H1 (cell line): ENCODE measurements at regions not wholly inside any gene's neighbourhood (a gene's known extent, or its start where the extent isn't known, plus 50 kb on each side); places are given as distances from the start of the nearest gene placed in this dataset.

Experiments used
- CTCF ChIA-PET: fragments of 300-600 bp; sonication (Branson Sonifier 250); formaldehyde crosslinking; loops from one replicate; lab custom pipeline; 2021; ENCODE audit not compliant: partially characterized antibody; lab: Charles Lee
- POLR2A ChIA-PET: fragments of 300-600 bp; sonication (Branson Sonifier 250); formaldehyde crosslinking; loops from one replicate; lab custom pipeline; 2021; ENCODE audit warnings: inconsistent platforms; ENCODE audit not compliant: partially characterized antibody; lab: Charles Lee
- DNase-seq, 2 experiments: peaks; one replicate each; pipeline versions ENCODE4 v3.0.0 to v3.0.0-alpha.2; 2010 to 2022; ENCODE audit warnings: low spot score in 2 of 2, low read depth in 1 of 2, mixed read lengths in 1 of 2
- FAIRE-seq: peaks from 2 replicates; lab custom pipeline; 2011; peaks lifted over from hg19 to GRCh38; lab: Jason Lieb, UNC
- H2AFZ ChIP-seq: 2 replicates; pipeline ENCODE4 v1.8.1; 2012; ENCODE audit warnings: low read length, inconsistent platforms
- H2AK5ac ChIP-seq: 2 replicates; pipeline ENCODE4 v1.6.1; 2013; ENCODE audit warnings: low read depth, low read length
- H2BK120ac ChIP-seq: replicated peaks from 2 replicates; pipeline ENCODE3; 2013; ENCODE audit warnings: low read depth, low read length, inconsistent platforms
- H2BK12ac ChIP-seq: 2 replicates; pipeline ENCODE4 v1.6.1; 2013; ENCODE audit warnings: low read depth, low read length
- H2BK15ac ChIP-seq: 2 replicates; pipeline ENCODE4 v1.6.1; 2013; ENCODE audit warnings: low read length
- H2BK20ac ChIP-seq: 2 replicates; pipeline ENCODE4 v1.6.1; 2013; ENCODE audit warnings: low read length
- H2BK5ac ChIP-seq: 2 replicates; pipeline ENCODE4 v1.6.1; 2013; ENCODE audit warnings: low read depth, low read length
- H3K14ac ChIP-seq: 2 replicates; pipeline ENCODE4 v1.6.1; 2013; ENCODE audit warnings: inconsistent platforms; ENCODE audit not compliant: insufficient read length
- H3K18ac ChIP-seq: 2 replicates; pipeline ENCODE4 v1.6.1; 2013; ENCODE audit warnings: low read length; ENCODE audit errors: extremely low read depth
- H3K23ac ChIP-seq: 2 replicates; pipeline ENCODE4 v1.6.1; 2013; ENCODE audit warnings: inconsistent platforms; ENCODE audit not compliant: insufficient read length
- H3K23me2 ChIP-seq: 2 replicates; pipeline ENCODE4 v1.6.1; 2013; ENCODE audit warnings: low read depth, low read length
- H3K27ac ChIP-seq: 2 replicates; pipeline ENCODE4 v1.6.1; 2011; ENCODE audit warnings: low read depth, low read length, inconsistent platforms
- H3K27me3 ChIP-seq, 4 experiments: replicated peaks in 1 of 4; 1 replicate in 1 of 4; 2 replicates in 3 of 4; pipeline versions ENCODE4 v1.6.1 to v1.8.1; 2011 to 2013; ENCODE audit warnings: low read length in 3 of 4, mild to moderate bottlenecking in 3 of 4, inconsistent platforms in 2 of 4, mixed read lengths in 2 of 4, moderate library complexity in 1 of 4; ENCODE audit not compliant: control insufficient read depth in 3 of 4, insufficient read depth in 3 of 4; ENCODE audit errors: extremely low read depth in 1 of 4
- H3K36me3 ChIP-seq, 4 experiments: 2 replicates each; pipeline versions ENCODE4 v1.6.1 to v1.8.1; 2011 to 2013; ENCODE audit warnings: mild to moderate bottlenecking in 4 of 4, low read length in 3 of 4, moderate library complexity in 2 of 4, control low read depth in 1 of 4, inconsistent platforms in 1 of 4; ENCODE audit not compliant: insufficient read depth in 4 of 4, control insufficient read depth in 2 of 4
- H3K4ac ChIP-seq: replicated peaks from 2 replicates; pipeline ENCODE3; 2013; ENCODE audit warnings: low read length, low read depth, mixed read lengths, inconsistent platforms; ENCODE audit not compliant: insufficient read length
- H3K4me1 ChIP-seq, 4 experiments: replicated peaks in 1 of 4; 1 replicate in 1 of 4; 2 replicates in 3 of 4; pipeline versions ENCODE4 v1.6.1 to v1.8.1; 2011 to 2013; ENCODE audit warnings: low read length in 3 of 4, inconsistent platforms in 2 of 4, mixed read lengths in 1 of 4; ENCODE audit not compliant: insufficient read depth in 4 of 4, control insufficient read depth in 3 of 4
- H3K4me2 ChIP-seq, 2 experiments: 2 replicates each; pipeline versions ENCODE4 v1.6.1 to v1.8.1; 2011 to 2013; ENCODE audit warnings: low read depth in 2 of 2, low read length in 2 of 2, control low read depth in 1 of 2, inconsistent platforms in 1 of 2, mild to moderate bottlenecking in 1 of 2; ENCODE audit not compliant: insufficient read depth in 1 of 2
- H3K4me3 ChIP-seq, 4 experiments: fragments of 200-600, 300-600 bp in 1 of 4; sonication (generic), shearing (Covaris generic), sonication (Bioruptor Twin) in 1 of 4; 2 replicates each; pipeline versions ENCODE4 v1.5.1 to v1.8.1; 2011 to 2016; ENCODE audit warnings: low read length in 4 of 4, low read depth in 3 of 4, control low read depth in 2 of 4, inconsistent platforms in 2 of 4, mild to moderate bottlenecking in 2 of 4, mixed read lengths in 1 of 4, moderate library complexity in 1 of 4; ENCODE audit not compliant: insufficient read depth in 2 of 4; ENCODE audit errors: extremely low read depth in 1 of 4
- H3K56ac ChIP-seq: replicated peaks from 2 replicates; pipeline ENCODE3; 2013; ENCODE audit warnings: low read depth, mild to moderate bottlenecking, mixed read lengths, low read length, inconsistent platforms; ENCODE audit not compliant: insufficient read length
- H3K79me1 ChIP-seq: 2 replicates; pipeline ENCODE4 v1.6.1; 2013; ENCODE audit warnings: low read depth, low read length, control low read depth
- H3K79me2 ChIP-seq, 2 experiments: 2 replicates each; pipeline versions ENCODE4 v1.6.1 to v1.8.1; 2012 to 2013; ENCODE audit warnings: low read length in 2 of 2, mild to moderate bottlenecking in 2 of 2, inconsistent platforms in 1 of 2; ENCODE audit not compliant: insufficient read depth in 2 of 2, control insufficient read depth in 1 of 2
- H3K9ac ChIP-seq, 4 experiments: replicated peaks in 1 of 4; 1 replicate in 1 of 4; 2 replicates in 3 of 4; pipeline versions ENCODE4 v1.6.1 to v1.8.1; 2011 to 2013; ENCODE audit warnings: low read depth in 3 of 4, low read length in 3 of 4, control low read depth in 2 of 4, mild to moderate bottlenecking in 2 of 4, moderate library complexity in 2 of 4, inconsistent platforms in 1 of 4; ENCODE audit errors: extremely low read depth in 1 of 4
- H3K9me3 ChIP-seq, 2 experiments: 2 replicates each; pipeline versions ENCODE4 v1.6.1 to v1.8.1; 2012 to 2013; ENCODE audit warnings: mild to moderate bottlenecking in 2 of 2, moderate library complexity in 2 of 2, control low read depth in 1 of 2, inconsistent platforms in 1 of 2, low read depth in 1 of 2, low read length in 1 of 2, mixed read lengths in 1 of 2; ENCODE audit not compliant: insufficient read depth in 2 of 2
- H4K20me1 ChIP-seq, 2 experiments: replicated peaks in 1 of 2; 2 replicates each; pipeline versions ENCODE3 to v1.8.1; 2011 to 2013; ENCODE audit warnings: inconsistent platforms in 2 of 2, low read length in 2 of 2, mild to moderate bottlenecking in 1 of 2; ENCODE audit not compliant: insufficient read depth in 2 of 2, control insufficient read depth in 1 of 2
- H4K5ac ChIP-seq: 2 replicates; pipeline ENCODE4 v1.6.1; 2013; ENCODE audit warnings: low read length, low read depth, mixed read lengths, inconsistent platforms; ENCODE audit not compliant: insufficient read length
- H4K8ac ChIP-seq: 2 replicates; pipeline ENCODE4 v1.8.0; 2013; ENCODE audit warnings: mild to moderate bottlenecking, moderate library complexity, low read length, inconsistent platforms; ENCODE audit not compliant: insufficient read depth; ENCODE audit errors: extremely low read depth
- H4K91ac ChIP-seq: replicated peaks from 2 replicates; pipeline ENCODE3; 2013; ENCODE audit warnings: low read length, mixed read lengths, inconsistent platforms; ENCODE audit not compliant: insufficient read length
- RNF2 ChIP-seq: fragments of 200-900, 300-1000 bp; sonication (generic); IDR thresholded peaks from 2 replicates; pipeline ENCODE4 v1.7.1; 2016; ENCODE audit warnings: borderline replicate concordance, low read depth, mild to moderate bottlenecking, antibody characterized with exemption, low read length; ENCODE audit not compliant: poor library complexity, severe bottlenecking; ENCODE audit errors: missing control alignments
- TBP ChIP-seq: IDR thresholded peaks from 2 replicates; pipeline ENCODE4 v1.6.1; 2011; ENCODE audit warnings: low read depth, low read length, improper control_type of control experiment
- TCF12 ChIP-seq: IDR thresholded peaks from 2 replicates; pipeline ENCODE4 v1.6.1; 2011; ENCODE audit warnings: low read depth, mild to moderate bottlenecking, low read length
- WGBS, 2 experiments: shearing (Covaris generic) in 1 of 2; methylation state at CpG; one replicate each; pipeline versions ENCODE4 v1.1.6 to v1.1.7; 2013 to 2015; ENCODE audit warnings: low lambda C conversion rate in 2 of 2, mixed read lengths in 2 of 2, inconsistent platforms in 1 of 2, low coverage in 1 of 2, missing lambda C conversion rate in 1 of 2; ENCODE audit not compliant: insufficient replicate concordance in 2 of 2, insufficient coverage in 1 of 2, insufficient read length in 1 of 2; ENCODE audit errors: extremely low coverage in 1 of 2, missing lambda C conversion rate in 1 of 2; 5-methylcytosine and 5-hydroxymethylcytosine counted together

DNA sequence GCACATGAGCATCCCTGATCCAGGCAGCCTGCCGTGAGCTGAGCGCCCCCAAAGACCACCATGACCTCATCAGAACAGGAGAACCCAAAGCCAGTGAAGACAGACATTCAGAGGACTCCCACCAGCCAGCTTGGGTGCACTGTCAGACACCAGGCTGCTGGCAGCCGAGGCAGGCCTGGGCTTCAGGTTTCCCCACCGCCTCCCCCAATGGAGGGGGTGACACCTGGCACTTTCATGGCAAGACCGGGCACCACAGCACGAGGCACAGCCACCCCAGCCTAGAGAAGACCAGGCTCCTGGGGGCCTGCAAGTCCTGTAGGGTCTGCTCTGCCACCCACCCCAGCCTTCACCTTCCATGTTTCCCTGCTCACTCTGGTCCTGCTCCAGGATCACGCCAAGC lies 140.5 kb downstream of the C16orf95 start:
- Histone ChIP-seq H3K79me2 (no peaks in the 10 kb centered on the region), H2BK15ac (no peak overlapping the region), H3K79me1 (no peaks in the 10 kb centered on the region), H3K23me2 (peaks cover 8% of the 10 kb centered on the region), H2BK20ac (no peak overlapping the region), H2BK120ac (no peak overlapping the region), H4K8ac (no peak overlapping the region), H4K20me1 (peaks cover 0 to 1% of the 10 kb centered on the region in 2 experiments), H3K4me2 (no peak overlapping the region), H2BK5ac (no peak overlapping the region), H2BK12ac (no peak overlapping the region), H3K36me3 (no peaks in the 10 kb centered on the region), H3K9ac (no peak overlapping the region), H3K4me3 (no peak overlapping the region), H3K27ac (no peak overlapping the region), H4K5ac (no peak overlapping the region), H3K4ac (no peak overlapping the region), H4K91ac (no peak overlapping the region), H2AFZ (no peak overlapping the region), H3K56ac (no peak overlapping the region), H3K23ac (no peak overlapping the region), H3K9me3 (no peaks in the 10 kb centered on the region), H3K4me1 (peaks cover 0 to 16% (median 9%) of the 10 kb centered on the region in 4 experiments; a peak in 6 of 7 replicates), H2AK5ac (no peak overlapping the region), H3K14ac (no peak overlapping the region), H3K18ac (no peak overlapping the region), H3K27me3 (peaks cover 0 to 6% (median 1%) of the 10 kb centered on the region in 4 experiments; a peak in 3 of 7 replicates)
- DNase-seq: no peak
- 93% methylated on average over 7 of the region's 7 CpGs; no CpG with 5 or more reads in 1 of the 2 experiments for whole genome bisulfite sequencing, 2 experiments
- FAIRE-seq: no peak
- ChIA-PET CTCF (interaction anchor here (0.6 to 3.0 kb wide), 12 partner anchors 13 to 612 kb away, joined by 3 to 13 read pairs (median 4); no protein-coding TSS in a partner anchor), POLR2A (no interaction called here)
- TF ChIP-seq TCF12 (no peak), TBP (no peak), RNF2 (no peak)
